Endodermal cell (in vitro differentiated cells): ENCODE measurements at regions not wholly inside any gene's neighbourhood (a gene's known extent, or its start where the extent isn't known, plus 50 kb on each side); places are given as distances from the start of the nearest gene placed in this dataset.

ENCODE experiments used
- DNase-seq: peaks from one replicate; pipeline ENCODE4 v3.0.0-alpha.2; 2017
- H3K27ac ChIP-seq: 2 replicates; pipeline ENCODE4 v1.5.1; 2013; ENCODE audit warnings: mild to moderate bottlenecking, low read depth, low read length, moderate library complexity
- H3K27me3 ChIP-seq: 2 replicates; pipeline ENCODE4 v1.6.1; 2013; ENCODE audit warnings: mild to moderate bottlenecking, low read length, moderate library complexity; ENCODE audit not compliant: insufficient read depth, control insufficient read depth, poor library complexity, severe bottlenecking
- H3K36me3 ChIP-seq: 2 replicates; pipeline ENCODE4 v1.7.0; 2013; ENCODE audit warnings: mild to moderate bottlenecking, low read length, moderate library complexity; ENCODE audit not compliant: control insufficient read depth, insufficient read depth
- H3K4me1 ChIP-seq: one replicate; pipeline ENCODE4 v1.7.0; 2013; ENCODE audit warnings: low read length; ENCODE audit not compliant: control insufficient read depth, insufficient read depth
- H3K4me3 ChIP-seq: 2 replicates; pipeline ENCODE4 v1.5.1; 2013; ENCODE audit warnings: mild to moderate bottlenecking, low read length, moderate library complexity
- H3K9ac ChIP-seq: 2 replicates; pipeline ENCODE4 v1.6.1; 2013; ENCODE audit warnings: mild to moderate bottlenecking, low read length, moderate library complexity; ENCODE audit not compliant: poor library complexity, severe bottlenecking; ENCODE audit errors: extremely low read depth
- H3K9me3 ChIP-seq: 2 replicates; pipeline ENCODE4 v1.6.1; 2013; ENCODE audit warnings: mild to moderate bottlenecking, low read length, moderate library complexity; ENCODE audit not compliant: control insufficient read depth
- H3K27ac Mint-ChIP-seq: 2 replicates; pipeline ENCODE4 v1.8.0; 2020; ENCODE audit warnings: mixed read lengths
- H3K27me3 Mint-ChIP-seq: 2 replicates; pipeline ENCODE4 v1.8.0; 2021; ENCODE audit warnings: mild to moderate bottlenecking, mixed read lengths; ENCODE audit not compliant: insufficient read depth
- H3K36me3 Mint-ChIP-seq: 2 replicates; pipeline ENCODE4 v1.8.0; 2020; ENCODE audit warnings: low read depth, mixed read lengths
- H3K4me1 Mint-ChIP-seq: 2 replicates; pipeline ENCODE4 v1.8.0; 2020; ENCODE audit warnings: mixed read lengths
- H3K4me3 Mint-ChIP-seq: 2 replicates; pipeline ENCODE4 v1.8.0; 2020; ENCODE audit warnings: mild to moderate bottlenecking, moderate library complexity, mixed read lengths
- H3K9me3 Mint-ChIP-seq: 2 replicates; pipeline ENCODE4 v1.8.0; 2020; ENCODE audit warnings: mild to moderate bottlenecking, mixed read lengths
- WGBS, 2 experiments: methylation state at CpG; one replicate each; pipeline versions ENCODE4 v1.1.5 to v1.1.7; 2013; ENCODE audit warnings: missing lambda C conversion rate in 2 of 2, mixed read lengths in 1 of 2; ENCODE audit not compliant: insufficient coverage in 1 of 2, insufficient read length in 1 of 2; 5-methylcytosine and 5-hydroxymethylcytosine counted together
- TF ChIP-seq, protein P1 (sequence below): fragments of 200-600 bp; sonication (generic); conservative IDR thresholded peaks from 2 replicates; pipeline ENCODE4 v1.5.0; 2021; ENCODE audit warnings: antibody characterized with exemption, mild to moderate bottlenecking

GRCh38 chr11:19578871-19579270 lies 133.8 kb upstream of the NAV2 start:
- Histone ChIP-seq H3K27ac (no peak overlapping the region), H3K9me3 (no peaks in the 10 kb centered on the region), H3K4me1 (no peaks in the 10 kb centered on the region), H3K36me3 (no peaks in the 10 kb centered on the region), H3K27me3 (no peaks in the 10 kb centered on the region), H3K9ac (no peak overlapping the region), H3K4me3 (no peak overlapping the region)
- Mint-ChIP-seq H3K36me3 (no peaks in the 10 kb centered on the region), H3K27ac (no peak overlapping the region), H3K27me3 (peaks cover 3% of the 10 kb centered on the region), H3K4me3 (no peak overlapping the region), H3K9me3 (no peaks in the 10 kb centered on the region), H3K4me1 (peaks cover 16% of the 10 kb centered on the region)
- no peak for DNase-seq
- TF ChIP-seq, protein P1, sequence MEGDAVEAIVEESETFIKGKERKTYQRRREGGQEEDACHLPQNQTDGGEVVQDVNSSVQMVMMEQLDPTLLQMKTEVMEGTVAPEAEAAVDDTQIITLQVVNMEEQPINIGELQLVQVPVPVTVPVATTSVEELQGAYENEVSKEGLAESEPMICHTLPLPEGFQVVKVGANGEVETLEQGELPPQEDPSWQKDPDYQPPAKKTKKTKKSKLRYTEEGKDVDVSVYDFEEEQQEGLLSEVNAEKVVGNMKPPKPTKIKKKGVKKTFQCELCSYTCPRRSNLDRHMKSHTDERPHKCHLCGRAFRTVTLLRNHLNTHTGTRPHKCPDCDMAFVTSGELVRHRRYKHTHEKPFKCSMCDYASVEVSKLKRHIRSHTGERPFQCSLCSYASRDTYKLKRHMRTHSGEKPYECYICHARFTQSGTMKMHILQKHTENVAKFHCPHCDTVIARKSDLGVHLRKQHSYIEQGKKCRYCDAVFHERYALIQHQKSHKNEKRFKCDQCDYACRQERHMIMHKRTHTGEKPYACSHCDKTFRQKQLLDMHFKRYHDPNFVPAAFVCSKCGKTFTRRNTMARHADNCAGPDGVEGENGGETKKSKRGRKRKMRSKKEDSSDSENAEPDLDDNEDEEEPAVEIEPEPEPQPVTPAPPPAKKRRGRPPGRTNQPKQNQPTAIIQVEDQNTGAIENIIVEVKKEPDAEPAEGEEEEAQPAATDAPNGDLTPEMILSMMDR: no peak
- WGBS, 2 experiments: 85 to 100% methylated on average over 2 of the region's 2 CpGs

GRCh38 chr11:19577976-19578619 lies 134.5 kb upstream of the NAV2 start:
- H3K36me3 Mint-ChIP-seq: no peaks in the 10 kb centered on the region
- no peaks in the 10 kb centered on the region for H3K36me3 ChIP-seq
- 81 to 96% methylated on average over 4 to 9 of the region's 9 CpGs for WGBS, 2 experiments
- H3K27me3 ChIP-seq: no peaks in the 10 kb centered on the region
- peak overlapping the region; percentile 16 for H3K27ac Mint-ChIP-seq
- H3K4me3 Mint-ChIP-seq: no peak overlapping the region
- H3K4me1 Mint-ChIP-seq: peaks cover 16% of the 10 kb centered on the region
- TF ChIP-seq, protein P1: no peak
- H3K27ac ChIP-seq: no peak overlapping the region
- no peaks in the 10 kb centered on the region for H3K4me1 ChIP-seq
- no peaks in the 10 kb centered on the region for H3K9me3 Mint-ChIP-seq
- no peak for DNase-seq
- H3K27me3 Mint-ChIP-seq: peaks cover 2% of the 10 kb centered on the region
- H3K4me3 ChIP-seq: no peak overlapping the region
- no peaks in the 10 kb centered on the region for H3K9me3 ChIP-seq
- H3K9ac ChIP-seq: no peak overlapping the region

DNA sequence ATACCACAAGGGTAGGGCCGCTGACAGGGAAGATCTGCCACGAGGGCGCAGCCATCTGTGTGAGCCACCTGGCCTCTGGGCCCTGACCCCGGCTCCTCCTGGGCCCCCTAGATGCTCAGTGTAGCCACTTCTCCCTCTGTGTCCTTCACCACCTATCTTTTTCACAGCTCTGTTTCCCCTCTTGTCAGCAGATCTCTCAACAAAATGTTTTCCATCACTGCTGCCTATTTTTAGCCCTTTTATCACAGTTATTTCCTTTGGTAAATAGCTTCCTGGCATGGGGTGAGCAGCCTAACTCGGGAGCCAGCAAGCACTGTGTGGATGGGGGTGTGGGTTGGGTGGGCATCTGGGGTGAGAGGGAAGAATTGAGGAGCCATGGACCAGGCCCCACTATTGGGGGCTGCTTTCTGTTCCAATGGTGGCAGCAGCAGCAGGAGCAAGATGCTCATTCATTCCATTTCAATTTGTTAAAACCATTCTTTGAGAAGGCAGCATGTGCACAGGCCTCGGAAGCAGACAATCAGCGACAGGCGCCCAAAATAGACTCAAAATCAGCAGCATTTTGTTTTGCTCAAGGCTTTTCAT lies 135.2 kb upstream of the NAV2 start:
- no peak overlapping the region for H3K27ac Mint-ChIP-seq
- Histone ChIP-seq H3K36me3 (no peaks in the 10 kb centered on the region), H3K27ac (no peak overlapping the region), H3K9me3 (no peaks in the 10 kb centered on the region), H3K27me3 (no peaks in the 10 kb centered on the region), H3K4me3 (no peak overlapping the region), H3K9ac (no peak overlapping the region), H3K4me1 (no peaks in the 10 kb centered on the region)
- H3K9me3 Mint-ChIP-seq: no peaks in the 10 kb centered on the region
- no peak for DNase-seq
- H3K4me3 Mint-ChIP-seq: no peak overlapping the region
- 84 to 86% methylated on average over 7 to 8 of the region's 8 CpGs for WGBS, 2 experiments
- TF ChIP-seq, protein P1: no peak
- H3K4me1 Mint-ChIP-seq: peaks cover 16% of the 10 kb centered on the region
- peaks cover 2% of the 10 kb centered on the region for H3K27me3 Mint-ChIP-seq
- no peaks in the 10 kb centered on the region for H3K36me3 Mint-ChIP-seq
